ENCODE measurements at regions not wholly inside any gene's neighbourhood (a gene's known extent, or its start where the extent isn't known, plus 50 kb on each side); places are given as distances from the start of the nearest gene placed in this dataset.

GRCh38 chr1:62384276-62385005 is 52.4 kb upstream of the USP1 start (continued):
- TF ChIP-seq REPIN1 (CRISPR knock-in tag; IDR thresholded peaks at IDR 0.05; ENCODE audit: borderline replicate concordance, low read depth) (no peak), RFX1 (IDR thresholded peaks at IDR 0.05) (no peak), PBX3 (CRISPR knock-in tag; IDR thresholded peaks at IDR 0.05; ENCODE audit: borderline replicate concordance) (no peak), PHB2 (IDR thresholded peaks at IDR 0.05; ENCODE audit: partially characterized antibody) (no peak), ZNF232 (CRISPR knock-in tag; IDR thresholded peaks at IDR 0.05; ENCODE audit: borderline replicate concordance) (no peak)

GRCh38 chr1:62385923-62386322 is 50.9 kb upstream of the USP1 start:
- FAIRE-seq: no peak
- Histone ChIP-seq H3K4me3 (replicated peaks in 1 of 3; ENCODE audit: insufficient read depth in 1 of 3, low read depth in 2 of 3, low read length in 3 of 3) (peak overlapping the region in 2 of 3 experiments; percentile 38 to 45; a peak in 3 of 6 replicates), H3K27me3 (ENCODE audit: control insufficient read depth in 1 of 2, insufficient read depth in 2 of 2, low read length in 2 of 2) (no peaks in the 10 kb centered on the region), H3K79me2 (ENCODE audit: insufficient read depth, low read length) (no peaks in the 10 kb centered on the region), H3K9me3 (ENCODE audit: low read length) (no peaks in the 10 kb centered on the region), H3K4me2 (ENCODE audit: low read depth, low read length) (peak overlapping the region; percentile 71), H3K27ac (ENCODE audit: extremely low read length, insufficient read depth, low read length) (peak overlapping the region; percentile 89), H4K20me1 (ENCODE audit: insufficient read depth, low read length) (no peaks in the 10 kb centered on the region), H3K36me3 (replicated peaks in 1 of 2; ENCODE audit: control insufficient read depth in 1 of 2, insufficient read depth in 2 of 2, low read length in 2 of 2) (no peaks in the 10 kb centered on the region), H2AFZ (ENCODE audit: low read length) (peak overlapping the region; percentile 29), H3K4me1 (ENCODE audit: insufficient read depth, low read length) (peaks cover 40% of the 10 kb centered on the region), H3K9ac (ENCODE audit: insufficient read depth, low read depth, low read length) (peak overlapping the region; percentile 59)
- POLR2A ChIA-PET: interaction anchor here (1.2 to 1.8 kb wide), 3 partner anchors 11 to 67 kb away, joined by 4 to 6 read pairs (median 5); partner anchors contain the start of gene KANK4
- CTCF ChIA-PET (ENCODE audit: low intra/inter-chr PET ratio, low total read pairs): no interaction called here
- in situ Hi-C loops (cut with HindIII; ENCODE audit: extremely low pct_ligation_motif_present, low pct_unique_long_range_greater_than_20kb) (no loop called here), intact Hi-C loops (cut with micrococcal nuclease; ENCODE audit: unreplicated experiment) (no loop called here)
- ATAC-seq: peak; percentile 84
- WGBS (ENCODE audit: low lambda C conversion rate): 23% methylated on average over 5 of the region's 5 CpGs
- TF ChIP-seq ZSCAN31 (CRISPR knock-in tag; IDR thresholded peaks at IDR 0.05; ENCODE audit: low read depth) (no peak), GRHL1 (CRISPR knock-in tag; conservative IDR thresholded peaks at IDR 0.05) (no peak), HNRNPUL1 (IDR thresholded peaks at IDR 0.05; ENCODE audit: low read depth, low read length) (no peak), IKZF4 (CRISPR knock-in tag; IDR thresholded peaks at IDR 0.05; ENCODE audit: borderline replicate concordance, low read depth, not compliant biosample characterization) (no peak), ZNF674 (CRISPR knock-in tag; IDR thresholded peaks at IDR 0.05; ENCODE audit: low read depth) (no peak)
- BruUV-seq (replicated peaks): TSS peak; percentile 89
- DNase-seq (ENCODE audit: low spot score): peak; percentile 11
